ENCODE measurements at regions not wholly inside any gene's neighbourhood (a gene's known extent, or its start where the extent isn't known, plus 50 kb on each side); places are given as distances from the start of the nearest gene placed in this dataset.

DNA sequence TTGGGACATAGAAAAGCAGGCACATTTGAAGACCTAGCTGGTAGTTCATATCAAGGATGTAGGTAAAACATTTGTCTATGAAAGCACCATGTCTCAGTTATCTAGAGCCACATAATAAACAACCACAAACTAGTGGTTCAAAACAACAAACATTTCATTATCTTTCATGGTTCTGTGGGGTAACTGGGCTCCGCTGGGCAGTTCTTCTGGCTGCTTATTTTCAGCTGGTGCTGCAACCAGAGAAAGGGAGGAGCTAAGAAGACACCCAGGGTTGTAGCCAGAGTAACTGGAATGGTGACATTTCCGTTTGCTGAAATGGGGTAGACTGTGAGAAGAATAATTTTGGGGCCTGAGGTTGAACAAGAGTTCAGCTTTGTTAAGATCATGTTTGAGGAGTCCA lies 145.7 kb upstream of the SULF2 start:
- H3K4me1 ChIP-seq (ENCODE audit: control insufficient read depth in 1 of 2, insufficient read depth in 2 of 2, low read length in 2 of 2), result no peaks in the 10 kb centered on the region
- Mint-ChIP-seq H3K27ac (no peak overlapping the region), H3K4me1 (no peaks in the 10 kb centered on the region), H3K27me3 (ENCODE audit: low read depth in 3 of 3) (peaks cover 0 to 21% (median 14%) of the 10 kb centered on the region in 3 donors), H3K36me3 (no peaks in the 10 kb centered on the region), H3K4me3 (no peak overlapping the region), H3K9me3 (no peaks in the 10 kb centered on the region)
- 95% methylated on average over 2 of the region's 2 CpGs for WGBS (ENCODE audit: insufficient coverage)
- peaks cover 0 to 3% of the 10 kb centered on the region in 2 donors for H3K27me3 ChIP-seq (ENCODE audit: control insufficient read depth in 2 of 2, insufficient read depth in 2 of 2, low read length in 2 of 2)
- H3K9ac ChIP-seq (ENCODE audit: insufficient read depth, low read length, poor library complexity, severe bottlenecking), result no peak overlapping the region
- no peak overlapping the region for H3K4me3 ChIP-seq (replicated peaks in 1 of 3; ENCODE audit: low read depth in 2 of 3, low read length in 3 of 3)
- H3K79me2 ChIP-seq (ENCODE audit: insufficient read depth, low read length), result no peaks in the 10 kb centered on the region
- H2AFZ ChIP-seq (ENCODE audit: insufficient read depth, low read depth, low read length, poor library complexity, severe bottlenecking), result no peak overlapping the region
- no peaks in the 10 kb centered on the region for H3K9me3 ChIP-seq (replicated peaks in 1 of 2; ENCODE audit: control insufficient read depth in 1 of 2, insufficient read depth in 1 of 2, low read length in 2 of 2)
- H4K20me1 ChIP-seq (ENCODE audit: insufficient read depth, low read length), result no peaks in the 10 kb centered on the region
- no peak for TF ChIP-seq CTCF (IDR thresholded peaks at IDR 0.05)
- no peak overlapping the region for H3K27ac ChIP-seq (ENCODE audit: low read depth in 1 of 2, low read length in 2 of 2)
- H3K36me3 ChIP-seq (replicated peaks in 1 of 2; ENCODE audit: control insufficient read depth in 1 of 2, insufficient read depth in 2 of 2, low read length in 2 of 2), result no peaks in the 10 kb centered on the region
- intact Hi-C loops (cut with micrococcal nuclease), result no loop called here
- no peak overlapping the region for H3K4me2 ChIP-seq (replicated peaks; ENCODE audit: extremely low read depth, low read length, poor library complexity, severe bottlenecking)
- no peak for DNase-seq

- Histone ChIP-seq H4K20me1 (ENCODE audit: insufficient read depth, low read length) (no peaks in the 10 kb centered on the region), H3K27ac (ENCODE audit: low read depth in 1 of 2, low read length in 2 of 2) (no peak overlapping the region), H3K27me3 (ENCODE audit: control insufficient read depth in 2 of 2, insufficient read depth in 2 of 2, low read length in 2 of 2) (peaks cover under 1 to 3% of the 10 kb centered on the region in 2 donors), H3K4me1 (ENCODE audit: control insufficient read depth in 1 of 2, insufficient read depth in 2 of 2, low read length in 2 of 2) (no peaks in the 10 kb centered on the region), H3K9ac (ENCODE audit: insufficient read depth, low read length, poor library complexity, severe bottlenecking) (no peak overlapping the region), H3K79me2 (ENCODE audit: insufficient read depth, low read length) (no peaks in the 10 kb centered on the region), H3K9me3 (replicated peaks in 1 of 2; ENCODE audit: control insufficient read depth in 1 of 2, insufficient read depth in 1 of 2, low read length in 2 of 2) (no peaks in the 10 kb centered on the region), H3K4me2 (replicated peaks; ENCODE audit: extremely low read depth, low read length, poor library complexity, severe bottlenecking) (no peak overlapping the region), H3K36me3 (replicated peaks in 1 of 2; ENCODE audit: control insufficient read depth in 1 of 2, insufficient read depth in 2 of 2, low read length in 2 of 2) (no peaks in the 10 kb centered on the region), H2AFZ (ENCODE audit: insufficient read depth, low read depth, low read length, poor library complexity, severe bottlenecking) (no peak overlapping the region), H3K4me3 (replicated peaks in 1 of 3; ENCODE audit: low read depth in 2 of 3, low read length in 3 of 3) (no peak overlapping the region)
- TF ChIP-seq CTCF (IDR thresholded peaks at IDR 0.05), result no peak
- 93% methylated on average over 5 of the region's 6 CpGs for WGBS (ENCODE audit: insufficient coverage)
- no peaks in the 10 kb centered on the region for H3K9me3 Mint-ChIP-seq
- H3K4me3 Mint-ChIP-seq, result no peak overlapping the region
- H3K4me1 Mint-ChIP-seq, result no peaks in the 10 kb centered on the region
- H3K36me3 Mint-ChIP-seq, result no peaks in the 10 kb centered on the region
- no peak overlapping the region for H3K27ac Mint-ChIP-seq
- DNase-seq, result no peak
- intact Hi-C loops (cut with micrococcal nuclease), result no loop called here
- peaks cover 4 to 20% (median 8%) of the 10 kb centered on the region in 3 donors for H3K27me3 Mint-ChIP-seq (ENCODE audit: low read depth in 3 of 3)
These were observed 144.3 kb upstream of the SULF2 start for GRCh38 chr20:47929368-47930115.

Data from CD14-positive monocyte (primary cell).